ENCODE measurements at regions not wholly inside any gene's neighbourhood (a gene's known extent, or its start where the extent isn't known, plus 50 kb on each side); places are given as distances from the start of the nearest gene placed in this dataset.

DNA sequence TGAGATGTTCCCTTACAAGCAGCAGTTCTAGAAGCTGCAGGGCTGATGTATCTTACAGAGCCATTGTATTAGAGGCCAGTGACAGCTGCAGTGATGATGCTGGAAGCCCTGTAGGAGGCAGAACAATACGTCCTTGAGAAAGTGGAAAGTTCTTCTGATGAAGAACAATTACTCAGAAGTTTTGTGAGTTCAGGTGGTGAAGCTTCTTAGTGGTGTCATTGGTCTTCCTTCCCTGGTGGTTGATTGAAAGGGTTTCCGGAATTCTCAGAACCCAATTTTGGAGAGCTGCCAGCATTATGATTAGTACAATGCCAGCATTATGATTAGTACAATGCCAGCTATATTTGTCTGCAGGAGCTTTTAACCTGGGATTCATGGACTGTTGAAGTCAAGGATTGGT lies 356.4 kb downstream of the MFSD1 start (continued):
- TF ChIP-seq, protein P1, sequence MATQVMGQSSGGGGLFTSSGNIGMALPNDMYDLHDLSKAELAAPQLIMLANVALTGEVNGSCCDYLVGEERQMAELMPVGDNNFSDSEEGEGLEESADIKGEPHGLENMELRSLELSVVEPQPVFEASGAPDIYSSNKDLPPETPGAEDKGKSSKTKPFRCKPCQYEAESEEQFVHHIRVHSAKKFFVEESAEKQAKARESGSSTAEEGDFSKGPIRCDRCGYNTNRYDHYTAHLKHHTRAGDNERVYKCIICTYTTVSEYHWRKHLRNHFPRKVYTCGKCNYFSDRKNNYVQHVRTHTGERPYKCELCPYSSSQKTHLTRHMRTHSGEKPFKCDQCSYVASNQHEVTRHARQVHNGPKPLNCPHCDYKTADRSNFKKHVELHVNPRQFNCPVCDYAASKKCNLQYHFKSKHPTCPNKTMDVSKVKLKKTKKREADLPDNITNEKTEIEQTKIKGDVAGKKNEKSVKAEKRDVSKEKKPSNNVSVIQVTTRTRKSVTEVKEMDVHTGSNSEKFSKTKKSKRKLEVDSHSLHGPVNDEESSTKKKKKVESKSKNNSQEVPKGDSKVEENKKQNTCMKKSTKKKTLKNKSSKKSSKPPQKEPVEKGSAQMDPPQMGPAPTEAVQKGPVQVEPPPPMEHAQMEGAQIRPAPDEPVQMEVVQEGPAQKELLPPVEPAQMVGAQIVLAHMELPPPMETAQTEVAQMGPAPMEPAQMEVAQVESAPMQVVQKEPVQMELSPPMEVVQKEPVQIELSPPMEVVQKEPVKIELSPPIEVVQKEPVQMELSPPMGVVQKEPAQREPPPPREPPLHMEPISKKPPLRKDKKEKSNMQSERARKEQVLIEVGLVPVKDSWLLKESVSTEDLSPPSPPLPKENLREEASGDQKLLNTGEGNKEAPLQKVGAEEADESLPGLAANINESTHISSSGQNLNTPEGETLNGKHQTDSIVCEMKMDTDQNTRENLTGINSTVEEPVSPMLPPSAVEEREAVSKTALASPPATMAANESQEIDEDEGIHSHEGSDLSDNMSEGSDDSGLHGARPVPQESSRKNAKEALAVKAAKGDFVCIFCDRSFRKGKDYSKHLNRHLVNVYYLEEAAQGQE (IDR thresholded peaks at IDR 0.05; ENCODE audit: low read depth) = no peak

DNA sequence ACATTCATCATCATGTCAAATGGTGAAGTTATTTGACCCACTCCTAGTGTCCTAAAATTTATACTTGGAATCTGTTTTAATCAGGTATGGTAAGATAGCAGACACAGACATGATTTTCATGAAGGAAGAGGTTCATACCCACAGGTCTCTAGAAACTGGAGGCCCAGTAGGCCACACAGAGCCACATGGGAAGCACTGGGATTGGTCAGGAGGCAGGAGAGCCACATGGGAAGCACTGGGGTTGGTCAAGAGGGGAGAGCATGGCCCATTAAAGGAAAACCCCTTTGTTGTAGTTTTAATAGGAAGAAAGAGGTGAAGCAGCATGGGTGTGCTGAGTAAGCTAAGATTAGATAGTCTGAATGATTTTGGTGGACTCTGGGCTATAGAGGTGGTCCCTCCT lies 356.9 kb downstream of the MFSD1 start:
- ChIA-PET POLR2A (interaction anchor here (1.1 to 1.2 kb wide), 2 partner anchors 9 to 13 kb away, joined by 3 read pairs; no protein-coding TSS in a partner anchor), CTCF (interaction anchor here (0.8 to 1.5 kb wide), 3 partner anchors 12 to 101 kb away, joined by 3 to 4 read pairs (median 3); no protein-coding TSS in a partner anchor), RAD21 (ENCODE audit: low non-redundant PET in 1 of 2, low total read pairs in 2 of 2, uncharacterized antibody in 2 of 2, unreplicated experiment in 2 of 2) (no interaction called here)
- Histone ChIP-seq H3K9ac (ENCODE audit: low read length) (no peak overlapping the region), H3K36me3 (ENCODE audit: control insufficient read depth in 1 of 2, insufficient read depth in 2 of 2, low read length in 2 of 2) (no peaks in the 10 kb centered on the region), H3K9me2 (ENCODE audit: insufficient read depth) (no peaks in the 10 kb centered on the region), H3K27me3 (ENCODE audit: insufficient read depth, low read length) (no peaks in the 10 kb centered on the region), H3K4me2 (ENCODE audit: low read length) (peak overlapping the region; percentile 33; the same call in 1 of the 2 replicates), H4K20me1 (ENCODE audit: insufficient read depth) (no peaks in the 10 kb centered on the region), H3K4me3 (replicated peaks in 1 of 2; ENCODE audit: low read depth in 1 of 2, low read length in 2 of 2) (no peak overlapping the region), H3K4me1 (ENCODE audit: control insufficient read depth in 1 of 2, insufficient read depth in 2 of 2, low read length in 2 of 2) (peaks cover 4 to 21% of the 10 kb centered on the region in 2 experiments; a peak in 3 of 4 replicates), H3K9me3 (ENCODE audit: control insufficient read depth in 1 of 2, insufficient read depth in 1 of 2, low read depth in 1 of 2, low read length in 2 of 2) (no peaks in the 10 kb centered on the region), H3K27ac (ENCODE audit: low read depth, low read length) (no peak overlapping the region), H2AFZ (ENCODE audit: low read depth, low read length, poor library complexity, severe bottlenecking) (no peak overlapping the region), H3K79me2 (ENCODE audit: insufficient read depth, low read length) (no peaks in the 10 kb centered on the region)
- ATAC-seq (peak; percentile 58), DNase-seq (ENCODE audit: low read depth, low spot score) (no peak)
- intact Hi-C loops (cut with micrococcal nuclease) = no loop called here
- TF ChIP-seq ZFX (IDR thresholded peaks at IDR 0.05) (no peak), POLR2A (IDR thresholded peaks at IDR 0.05; ENCODE audit: borderline replicate concordance, extremely low read depth, insufficient read depth, insufficient read length) (no peak), CEBPB (IDR thresholded peaks at IDR 0.05; ENCODE audit: low read depth) (no peak), EGR1 (IDR thresholded peaks at IDR 0.05; ENCODE audit: low read depth) (no peak), ZNF274 (IDR thresholded peaks at IDR 0.05; ENCODE audit: low read depth, low read length) (no peak), FOSL1 (IDR thresholded peaks at IDR 0.05; ENCODE audit: low read depth) (no peak), YY1 (IDR thresholded peaks at IDR 0.05; ENCODE audit: extremely low read depth, insufficient replicate concordance, low read depth, low read length) (no peak), CBX3 (IDR thresholded peaks at IDR 0.05; ENCODE audit: low read depth) (no peak)
- BruUV-seq (replicated peaks) = no TSS peak

Data from HCT116 (cell line).